ENCODE measurements at regions not wholly inside any gene's neighbourhood (a gene's known extent, or its start where the extent isn't known, plus 50 kb on each side); places are given as distances from the start of the nearest gene placed in this dataset.

- intact Hi-C loops (cut with DNase I) = loop anchor here (10.0 kb wide), 1 partner anchor 599 kb away; no protein-coding TSS in a partner anchor
- no peaks in the 10 kb centered on the region for H3K36me3 ChIP-seq
- H3K4me3 ChIP-seq = no peak overlapping the region
- TF ChIP-seq, protein P1, sequence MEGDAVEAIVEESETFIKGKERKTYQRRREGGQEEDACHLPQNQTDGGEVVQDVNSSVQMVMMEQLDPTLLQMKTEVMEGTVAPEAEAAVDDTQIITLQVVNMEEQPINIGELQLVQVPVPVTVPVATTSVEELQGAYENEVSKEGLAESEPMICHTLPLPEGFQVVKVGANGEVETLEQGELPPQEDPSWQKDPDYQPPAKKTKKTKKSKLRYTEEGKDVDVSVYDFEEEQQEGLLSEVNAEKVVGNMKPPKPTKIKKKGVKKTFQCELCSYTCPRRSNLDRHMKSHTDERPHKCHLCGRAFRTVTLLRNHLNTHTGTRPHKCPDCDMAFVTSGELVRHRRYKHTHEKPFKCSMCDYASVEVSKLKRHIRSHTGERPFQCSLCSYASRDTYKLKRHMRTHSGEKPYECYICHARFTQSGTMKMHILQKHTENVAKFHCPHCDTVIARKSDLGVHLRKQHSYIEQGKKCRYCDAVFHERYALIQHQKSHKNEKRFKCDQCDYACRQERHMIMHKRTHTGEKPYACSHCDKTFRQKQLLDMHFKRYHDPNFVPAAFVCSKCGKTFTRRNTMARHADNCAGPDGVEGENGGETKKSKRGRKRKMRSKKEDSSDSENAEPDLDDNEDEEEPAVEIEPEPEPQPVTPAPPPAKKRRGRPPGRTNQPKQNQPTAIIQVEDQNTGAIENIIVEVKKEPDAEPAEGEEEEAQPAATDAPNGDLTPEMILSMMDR (IDR thresholded peaks at IDR 0.05) = peak in 2 of 3 experiments; percentile 31 to 49
- no peak for TF ChIP-seq POLR2A (IDR thresholded peaks at IDR 0.05; ENCODE audit: low read depth)
- no peak for DNase-seq (ENCODE audit: extremely low spot score)
- peaks cover 0 to 90% (median 0%) of the 10 kb centered on the region in 4 donors for H3K27me3 ChIP-seq
- H3K27ac ChIP-seq (replicated peaks in 1 of 4) = no peak overlapping the region
- H3K4me1 ChIP-seq = peaks cover 0 to 5% (median 0%) of the 10 kb centered on the region in 4 donors
- no peaks in the 10 kb centered on the region for H3K9me3 ChIP-seq
- 38% methylated on average over 8 of the region's 8 CpGs for WGBS
These were observed 617.3 kb downstream of the MATN1 start for GRCh38 chr1:30106125-30106524.

DNA sequence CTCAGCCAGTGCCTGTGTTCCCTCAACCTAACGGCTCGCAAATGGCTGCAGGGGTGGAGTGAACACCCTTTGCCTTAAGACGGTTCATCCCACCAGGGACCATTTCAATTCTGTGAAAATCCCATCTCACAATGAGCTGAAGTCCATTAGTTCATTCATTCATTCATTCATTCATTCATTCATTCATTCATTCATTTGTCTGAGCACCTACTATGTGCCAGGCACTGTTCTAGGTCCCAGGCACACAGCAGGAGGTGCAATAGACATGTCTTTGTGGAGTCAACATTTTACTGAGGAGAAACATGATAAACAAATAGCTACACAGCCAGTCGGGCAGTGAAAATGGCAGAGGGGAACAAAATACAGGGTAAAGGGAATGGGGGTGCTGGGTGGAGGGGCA is 618.8 kb downstream of the MATN1 start:
- intact Hi-C loops (cut with DNase I) = loop anchor here (10.0 kb wide), 1 partner anchor 600 kb away; no protein-coding TSS in a partner anchor
- Histone ChIP-seq H3K4me1 (peaks cover 0 to 9% (median 2%) of the 10 kb centered on the region in 4 donors), H3K36me3 (no peaks in the 10 kb centered on the region), H3K4me3 (no peak overlapping the region), H3K27me3 (peaks cover 0 to 88% (median 0%) of the 10 kb centered on the region in 4 donors), H3K27ac (replicated peaks in 1 of 4) (no peak overlapping the region), H3K9me3 (no peaks in the 10 kb centered on the region)
- no peak for TF ChIP-seq POLR2AphosphoS5 (IDR thresholded peaks at IDR 0.05)
- TF ChIP-seq, protein P1 (IDR thresholded peaks at IDR 0.05) = no peak
- no peak for TF ChIP-seq POLR2A (IDR thresholded peaks at IDR 0.05; ENCODE audit: low read depth)
- no peak for TF ChIP-seq EP300 (IDR thresholded peaks at IDR 0.05)
- no peak for DNase-seq (ENCODE audit: extremely low spot score)
- WGBS = 88% methylated on average over 4 of the region's 4 CpGs

- no peaks in the 10 kb centered on the region for H3K9me3 ChIP-seq
- intact Hi-C loops (cut with DNase I) = loop anchor here (10.0 kb wide), 1 partner anchor 601 kb away; no protein-coding TSS in a partner anchor
- 53% methylated on average over 14 of the region's 14 CpGs for WGBS
These were observed 619.5 kb downstream of the MATN1 start for GRCh38 chr1:30103708-30104411.

GRCh38 chr1:30102605-30103004 is 620.8 kb downstream of the MATN1 start:
- H3K9me3 ChIP-seq = no peaks in the 10 kb centered on the region
- peaks cover 0 to 9% (median 2%) of the 10 kb centered on the region in 4 donors for H3K4me1 ChIP-seq
- H3K4me3 ChIP-seq = no peak overlapping the region
- 92% methylated on average over 7 of the region's 7 CpGs for WGBS
- H3K36me3 ChIP-seq = no peaks in the 10 kb centered on the region
- H3K27ac ChIP-seq (replicated peaks in 1 of 4) = no peak overlapping the region
- intact Hi-C loops (cut with DNase I) = loop anchor here (10.0 kb wide), 1 partner anchor 602 kb away; no protein-coding TSS in a partner anchor
- no peak for DNase-seq (ENCODE audit: extremely low spot score)
- TF ChIP-seq, protein P1 (IDR thresholded peaks at IDR 0.05) = no peak
- TF ChIP-seq POLR2AphosphoS5 (IDR thresholded peaks at IDR 0.05) = no peak
- TF ChIP-seq EP300 (IDR thresholded peaks at IDR 0.05) = no peak
- TF ChIP-seq POLR2A (IDR thresholded peaks at IDR 0.05; ENCODE audit: low read depth) = no peak
- peaks cover 0 to 72% (median 0%) of the 10 kb centered on the region in 4 donors for H3K27me3 ChIP-seq

More at GRCh38 chr1:30103708-30104411, 619.5 kb downstream of the MATN1 start:
- Histone ChIP-seq H3K4me3 (no peak overlapping the region), H3K36me3 (no peaks in the 10 kb centered on the region), H3K27ac (replicated peaks in 1 of 4) (no peak overlapping the region), H3K4me1 (peaks cover 0 to 9% (median 2%) of the 10 kb centered on the region in 4 donors), H3K27me3 (peaks cover 0 to 83% (median 0%) of the 10 kb centered on the region in 4 donors)
- DNase-seq (ENCODE audit: extremely low spot score) = no peak
- TF ChIP-seq POLR2AphosphoS5 (IDR thresholded peaks at IDR 0.05) = no peak
- TF ChIP-seq, protein P1 (IDR thresholded peaks at IDR 0.05) = no peak
- no peak for TF ChIP-seq EP300 (IDR thresholded peaks at IDR 0.05)
- TF ChIP-seq POLR2A (IDR thresholded peaks at IDR 0.05; ENCODE audit: low read depth) = no peak

Data from esophagus muscularis mucosa (tissue), 4 donors.